ENCODE measurements at regions not wholly inside any gene's neighbourhood (a gene's known extent, or its start where the extent isn't known, plus 50 kb on each side); places are given as distances from the start of the nearest gene placed in this dataset.
A peak's percentile ranks its signal among the peaks of the same experiment; 100 is the strongest.

DNA sequence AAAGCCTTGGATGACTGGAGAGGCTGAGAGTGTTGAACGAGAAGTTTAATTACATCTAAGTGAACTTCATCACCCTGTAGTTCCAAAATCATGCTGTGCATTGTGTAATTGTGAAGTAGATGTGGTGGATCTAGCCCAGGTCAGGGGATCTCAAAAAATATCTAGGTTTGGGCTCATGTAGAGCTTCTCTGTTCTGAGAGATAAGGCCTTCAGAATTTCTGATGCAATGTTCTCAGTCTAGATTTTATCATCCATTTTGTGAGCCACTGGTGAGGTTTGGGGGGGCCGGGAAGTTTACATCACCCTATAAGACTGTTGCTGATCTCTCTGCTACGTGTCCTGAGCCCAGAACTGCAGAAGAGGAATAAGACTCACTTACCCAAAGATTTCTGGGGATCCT lies 719.4 kb downstream of the SOCS6 start:
- no peak overlapping the region for H3K56ac ChIP-seq (ENCODE audit: low read length)
- H2BK15ac ChIP-seq (replicated peaks; ENCODE audit: low read depth), result no peak overlapping the region
- H3K79me1 ChIP-seq (ENCODE audit: low read length), result no peaks in the 10 kb centered on the region
- no peak overlapping the region for H3K4me3 ChIP-seq (ENCODE audit: low read length)
- H3K27ac ChIP-seq (ENCODE audit: low read depth, low read length), result no peak overlapping the region
- no peaks in the 10 kb centered on the region for H3K36me3 ChIP-seq (ENCODE audit: control insufficient read depth, insufficient read depth, low read length)
- H2AK5ac ChIP-seq (ENCODE audit: low read length), result no peak overlapping the region
- no peak overlapping the region for H3K18ac ChIP-seq (ENCODE audit: low read length)
- DNase-seq, result no peak
- no peak overlapping the region for H2BK5ac ChIP-seq (ENCODE audit: low read length)
- no peaks in the 10 kb centered on the region for H3K4me1 ChIP-seq (ENCODE audit: control insufficient read depth, low read depth, low read length)
- H3K79me2 ChIP-seq (ENCODE audit: control insufficient read depth, insufficient read depth, low read length), result no peaks in the 10 kb centered on the region
- no CpG with 5 or more reads among the region's 3 CpGs for WGBS (ENCODE audit: extremely low coverage, insufficient coverage, low lambda C conversion rate)
- H3K4ac ChIP-seq (ENCODE audit: low read depth, low read length), result no peak overlapping the region
- no peak overlapping the region for H3K23ac ChIP-seq (ENCODE audit: low read length)
- H3K4me2 ChIP-seq (ENCODE audit: low read length), result no peak overlapping the region
- no peaks in the 10 kb centered on the region for H3K27me3 ChIP-seq (ENCODE audit: insufficient read depth, low read length, poor library complexity)
- H3K9ac ChIP-seq (ENCODE audit: low read length), result no peak overlapping the region
- no peak overlapping the region for H4K8ac ChIP-seq (ENCODE audit: low read depth, low read length)
- H2BK120ac ChIP-seq (ENCODE audit: low read depth, low read length), result no peak overlapping the region
- H4K5ac ChIP-seq (ENCODE audit: low read length), result no peak overlapping the region

GRCh38 chr18:71001597-71001996 lies 712.8 kb downstream of the SOCS6 start:
- no peak overlapping the region for H3K27ac ChIP-seq (ENCODE audit: low read depth, low read length)
- no peak overlapping the region for H2BK5ac ChIP-seq (ENCODE audit: low read length)
- H3K36me3 ChIP-seq (ENCODE audit: control insufficient read depth, insufficient read depth, low read length), result no peaks in the 10 kb centered on the region
- no peaks in the 10 kb centered on the region for H3K27me3 ChIP-seq (ENCODE audit: insufficient read depth, low read length, poor library complexity)
- H3K4ac ChIP-seq (ENCODE audit: low read depth, low read length), result no peak overlapping the region
- no peaks in the 10 kb centered on the region for H3K4me1 ChIP-seq (ENCODE audit: control insufficient read depth, low read depth, low read length)
- no peak overlapping the region for H3K4me3 ChIP-seq (ENCODE audit: low read length)
- no peak overlapping the region for H3K18ac ChIP-seq (ENCODE audit: low read length)
- H3K23ac ChIP-seq (ENCODE audit: low read length), result no peak overlapping the region
- no peaks in the 10 kb centered on the region for H3K79me1 ChIP-seq (ENCODE audit: low read length)
- no peaks in the 10 kb centered on the region for H3K79me2 ChIP-seq (ENCODE audit: control insufficient read depth, insufficient read depth, low read length)
- no peak overlapping the region for H3K56ac ChIP-seq (ENCODE audit: low read length)
- H3K9ac ChIP-seq (ENCODE audit: low read length), result no peak overlapping the region
- H2BK120ac ChIP-seq (ENCODE audit: low read depth, low read length), result no peak overlapping the region
- no peak overlapping the region for H4K5ac ChIP-seq (ENCODE audit: low read length)
- DNase-seq, result no peak
- H3K4me2 ChIP-seq (ENCODE audit: low read length), result no peak overlapping the region
- H4K8ac ChIP-seq (ENCODE audit: low read depth, low read length), result no peak overlapping the region
- WGBS (ENCODE audit: extremely low coverage, insufficient coverage, low lambda C conversion rate), result no CpG with 5 or more reads among the region's 2 CpGs
- no peak overlapping the region for H2BK15ac ChIP-seq (replicated peaks; ENCODE audit: low read depth)
- no peak overlapping the region for H2AK5ac ChIP-seq (ENCODE audit: low read length)

DNA sequence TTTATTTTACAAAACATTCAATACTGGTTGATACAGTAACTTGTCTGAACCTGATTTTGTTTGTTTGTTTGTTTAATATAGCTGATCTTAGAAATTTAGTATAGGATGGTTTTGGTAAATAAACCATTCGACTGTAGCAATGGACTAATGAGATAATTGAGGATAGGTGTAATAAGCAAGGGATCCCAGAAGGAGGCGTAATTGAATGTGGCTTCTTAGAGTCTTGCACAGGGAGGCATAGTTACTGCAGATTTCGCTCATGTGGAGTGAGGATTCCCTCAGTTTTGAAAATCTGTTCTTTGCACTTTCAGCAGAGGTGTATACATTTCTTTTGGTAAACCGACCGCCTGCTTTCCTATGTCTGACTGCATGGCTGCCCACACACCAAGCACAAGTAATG lies 709.6 kb downstream of the SOCS6 start:
- WGBS (ENCODE audit: extremely low coverage, insufficient coverage, low lambda C conversion rate), result 100% methylated on average over 1 of the region's 5 CpGs
- H3K9ac ChIP-seq (ENCODE audit: low read length), result no peak overlapping the region
- no peaks in the 10 kb centered on the region for H3K79me2 ChIP-seq (ENCODE audit: control insufficient read depth, insufficient read depth, low read length)
- no peaks in the 10 kb centered on the region for H3K4me1 ChIP-seq (ENCODE audit: control insufficient read depth, low read depth, low read length)
- no peak overlapping the region for H2AK5ac ChIP-seq (ENCODE audit: low read length)
- no peak overlapping the region for H3K4ac ChIP-seq (ENCODE audit: low read depth, low read length)
- no peak overlapping the region for H2BK15ac ChIP-seq (replicated peaks; ENCODE audit: low read depth)
- no peak overlapping the region for H3K4me3 ChIP-seq (ENCODE audit: low read length)
- H4K5ac ChIP-seq (ENCODE audit: low read length), result no peak overlapping the region
- H3K18ac ChIP-seq (ENCODE audit: low read length), result no peak overlapping the region
- peak; percentile 51 for DNase-seq
- H2BK120ac ChIP-seq (ENCODE audit: low read depth, low read length), result no peak overlapping the region
- no peak overlapping the region for H3K27ac ChIP-seq (ENCODE audit: low read depth, low read length)
- no peak overlapping the region for H3K56ac ChIP-seq (ENCODE audit: low read length)
- no peak overlapping the region for H3K4me2 ChIP-seq (ENCODE audit: low read length)
- no peaks in the 10 kb centered on the region for H3K79me1 ChIP-seq (ENCODE audit: low read length)
- no peak overlapping the region for H4K8ac ChIP-seq (ENCODE audit: low read depth, low read length)
- no peak overlapping the region for H3K23ac ChIP-seq (ENCODE audit: low read length)
- H2BK5ac ChIP-seq (ENCODE audit: low read length), result no peak overlapping the region
- H3K27me3 ChIP-seq (ENCODE audit: insufficient read depth, low read length, poor library complexity), result no peaks in the 10 kb centered on the region
- H3K36me3 ChIP-seq (ENCODE audit: control insufficient read depth, insufficient read depth, low read length), result no peaks in the 10 kb centered on the region

- Histone ChIP-seq H2AK5ac (ENCODE audit: low read length) (no peak overlapping the region), H2BK5ac (ENCODE audit: low read length) (no peak overlapping the region), H3K4ac (ENCODE audit: low read depth, low read length) (no peak overlapping the region), H3K27ac (ENCODE audit: low read depth, low read length) (no peak overlapping the region), H3K79me1 (ENCODE audit: low read length) (no peaks in the 10 kb centered on the region), H3K9ac (ENCODE audit: low read length) (no peak overlapping the region), H3K18ac (ENCODE audit: low read length) (no peak overlapping the region), H3K23ac (ENCODE audit: low read length) (no peak overlapping the region), H3K4me3 (ENCODE audit: low read length) (no peak overlapping the region), H4K5ac (ENCODE audit: low read length) (no peak overlapping the region), H3K4me1 (ENCODE audit: control insufficient read depth, low read depth, low read length) (no peaks in the 10 kb centered on the region), H3K79me2 (ENCODE audit: control insufficient read depth, insufficient read depth, low read length) (no peaks in the 10 kb centered on the region), H3K4me2 (ENCODE audit: low read length) (no peak overlapping the region), H3K36me3 (ENCODE audit: control insufficient read depth, insufficient read depth, low read length) (no peaks in the 10 kb centered on the region), H4K8ac (ENCODE audit: low read depth, low read length) (no peak overlapping the region), H3K27me3 (ENCODE audit: insufficient read depth, low read length, poor library complexity) (no peaks in the 10 kb centered on the region), H2BK15ac (replicated peaks; ENCODE audit: low read depth) (no peak overlapping the region), H3K56ac (ENCODE audit: low read length) (no peak overlapping the region), H2BK120ac (ENCODE audit: low read depth, low read length) (no peak overlapping the region)
- DNase-seq, result no peak
- no CpG with 5 or more reads among the region's 3 CpGs for WGBS (ENCODE audit: extremely low coverage, insufficient coverage, low lambda C conversion rate)
Measured at GRCh38 chr18:70994116-70994515, 705.3 kb downstream of the SOCS6 start.

GRCh38 chr18:70991577-70991976 lies 702.7 kb downstream of the SOCS6 start:
- H4K5ac ChIP-seq (ENCODE audit: low read length), result no peak overlapping the region
- no peaks in the 10 kb centered on the region for H3K79me2 ChIP-seq (ENCODE audit: control insufficient read depth, insufficient read depth, low read length)
- DNase-seq, result no peak
- H3K4me2 ChIP-seq (ENCODE audit: low read length), result no peak overlapping the region
- H3K79me1 ChIP-seq (ENCODE audit: low read length), result no peaks in the 10 kb centered on the region
- no peak overlapping the region for H3K56ac ChIP-seq (ENCODE audit: low read length)
- H4K8ac ChIP-seq (ENCODE audit: low read depth, low read length), result no peak overlapping the region
- no peak overlapping the region for H2BK5ac ChIP-seq (ENCODE audit: low read length)
- H3K4ac ChIP-seq (ENCODE audit: low read depth, low read length), result no peak overlapping the region
- H3K27me3 ChIP-seq (ENCODE audit: insufficient read depth, low read length, poor library complexity), result no peaks in the 10 kb centered on the region
- no peak overlapping the region for H3K23ac ChIP-seq (ENCODE audit: low read length)
- no peak overlapping the region for H3K27ac ChIP-seq (ENCODE audit: low read depth, low read length)
- H3K4me1 ChIP-seq (ENCODE audit: control insufficient read depth, low read depth, low read length), result no peaks in the 10 kb centered on the region
- no peak overlapping the region for H2BK15ac ChIP-seq (replicated peaks; ENCODE audit: low read depth)
- H2BK120ac ChIP-seq (ENCODE audit: low read depth, low read length), result no peak overlapping the region
- H3K18ac ChIP-seq (ENCODE audit: low read length), result no peak overlapping the region
- H3K36me3 ChIP-seq (ENCODE audit: control insufficient read depth, insufficient read depth, low read length), result no peaks in the 10 kb centered on the region
- H3K4me3 ChIP-seq (ENCODE audit: low read length), result no peak overlapping the region
- H2AK5ac ChIP-seq (ENCODE audit: low read length), result no peak overlapping the region
- no peak overlapping the region for H3K9ac ChIP-seq (ENCODE audit: low read length)

DNA sequence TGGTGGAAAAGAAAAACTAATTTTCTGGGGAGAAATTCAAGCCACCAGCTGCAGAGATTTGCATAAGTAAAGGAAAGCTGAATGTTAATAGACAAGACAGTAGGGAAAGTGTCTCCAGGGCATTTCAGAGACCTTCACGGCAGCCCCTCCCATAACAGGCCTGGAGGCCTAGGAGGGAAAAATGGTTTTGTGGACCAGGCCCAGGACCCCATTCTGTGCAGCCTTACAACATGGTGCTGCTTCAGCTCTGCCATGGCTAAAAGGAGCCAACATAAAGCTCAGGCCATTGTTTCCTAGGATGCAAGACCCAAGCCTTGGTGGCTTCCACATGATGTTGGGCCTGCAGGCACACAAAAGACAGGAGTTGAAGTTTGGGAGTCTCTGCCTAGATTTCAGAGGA lies 697.1 kb downstream of the SOCS6 start:
- Histone ChIP-seq H3K9ac (ENCODE audit: low read length) (no peak overlapping the region), H3K4me2 (ENCODE audit: low read length) (no peak overlapping the region), H3K36me3 (ENCODE audit: control insufficient read depth, insufficient read depth, low read length) (no peaks in the 10 kb centered on the region), H2AK5ac (ENCODE audit: low read length) (no peak overlapping the region), H4K5ac (ENCODE audit: low read length) (no peak overlapping the region), H3K4ac (ENCODE audit: low read depth, low read length) (no peak overlapping the region), H3K27ac (ENCODE audit: low read depth, low read length) (no peak overlapping the region), H2BK15ac (replicated peaks; ENCODE audit: low read depth) (no peak overlapping the region), H3K4me3 (ENCODE audit: low read length) (no peak overlapping the region), H2BK5ac (ENCODE audit: low read length) (no peak overlapping the region), H3K4me1 (ENCODE audit: control insufficient read depth, low read depth, low read length) (no peaks in the 10 kb centered on the region), H3K79me2 (ENCODE audit: control insufficient read depth, insufficient read depth, low read length) (no peaks in the 10 kb centered on the region), H3K23ac (ENCODE audit: low read length) (no peak overlapping the region), H3K27me3 (ENCODE audit: insufficient read depth, low read length, poor library complexity) (no peaks in the 10 kb centered on the region), H3K79me1 (ENCODE audit: low read length) (no peaks in the 10 kb centered on the region), H2BK120ac (ENCODE audit: low read depth, low read length) (no peak overlapping the region), H3K56ac (ENCODE audit: low read length) (no peak overlapping the region), H3K18ac (ENCODE audit: low read length) (no peak overlapping the region), H4K8ac (ENCODE audit: low read depth, low read length) (no peak overlapping the region)
- WGBS (ENCODE audit: extremely low coverage, insufficient coverage, low lambda C conversion rate), result no CpG with 5 or more reads among the region's 1 CpG
- DNase-seq, result peak; percentile 10
